A673 (cell line): ENCODE measurements at regions not wholly inside any gene's neighbourhood (a gene's known extent, or its start where the extent isn't known, plus 50 kb on each side); places are given as distances from the start of the nearest gene placed in this dataset.

ENCODE experiments used
- CTCF ChIP-seq: fragments of 300-800, 200-600 bp; sonication (generic); conservative IDR thresholded peaks from 2 replicates; pipeline ENCODE4 v1.5.1; 2017; ENCODE audit warnings: low read depth, mild to moderate bottlenecking, antibody characterized with exemption, low read length, moderate library complexity, mixed read lengths
- EZH2 ChIP-seq: fragments of 200-600 bp; sonication (generic); IDR thresholded peaks from 2 replicates; pipeline ENCODE4 v1.6.1; 2017; ENCODE audit warnings: borderline replicate concordance, low read depth, mild to moderate bottlenecking, mixed read lengths, antibody characterized with exemption, low read length; ENCODE audit not compliant: poor library complexity, severe bottlenecking

- TF ChIP-seq CTCF (no peak), EZH2 (no peak)
Measured at GRCh38 chr16:85990861-85991301, 91.9 kb downstream of the IRF8 start.
